ENCODE measurements at regions not wholly inside any gene's neighbourhood (a gene's known extent, or its start where the extent isn't known, plus 50 kb on each side); places are given as distances from the start of the nearest gene placed in this dataset.

GRCh38 chr18:61690418-61691138, 202.2 kb downstream of the RNF152 start:
- Histone ChIP-seq H3K23ac (ENCODE audit: low read length) (no peak overlapping the region), H2AK5ac (ENCODE audit: low read length) (no peak overlapping the region)

DNA sequence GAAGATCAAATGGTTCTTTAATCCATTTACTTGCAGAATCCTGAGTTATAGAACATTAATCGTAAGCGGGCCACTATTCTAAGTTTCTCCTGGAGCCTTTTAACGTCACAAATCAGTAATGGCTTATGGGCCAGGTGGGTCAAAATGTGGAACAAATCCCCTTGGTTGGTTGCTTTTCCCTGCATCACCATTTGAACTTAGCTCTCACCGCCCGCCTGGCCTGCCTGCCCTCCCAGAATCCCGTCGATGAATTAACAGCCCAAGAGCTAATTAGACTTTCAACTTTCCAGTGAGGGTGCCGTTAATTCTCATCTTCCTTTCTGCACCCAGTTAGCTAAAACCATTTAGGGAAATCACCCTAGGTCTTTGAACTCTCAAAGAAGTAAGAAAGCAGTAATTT, 205.5 kb downstream of the RNF152 start:
- Histone ChIP-seq H3K4me1 (ENCODE audit: control insufficient read depth in 1 of 2, insufficient read depth in 2 of 2, low read length in 2 of 2) (no peaks in the 10 kb centered on the region), H3K18ac (ENCODE audit: low read length) (no peak overlapping the region), H3K36me3 (ENCODE audit: control insufficient read depth in 1 of 2, insufficient read depth in 2 of 2, low read length in 2 of 2) (no peaks in the 10 kb centered on the region), H2BK5ac (ENCODE audit: low read depth, low read length, poor library complexity) (no peak overlapping the region), H3K4me3 (ENCODE audit: low read depth, low read length) (no peak overlapping the region), H3K23ac (ENCODE audit: low read length) (no peak overlapping the region), H3K27ac (ENCODE audit: low read depth, low read length) (no peak overlapping the region), H4K91ac (ENCODE audit: low read depth, low read length) (no peak overlapping the region), H2BK120ac (ENCODE audit: insufficient read depth, low read length, poor library complexity) (no peak overlapping the region), H4K8ac (ENCODE audit: low read depth, low read length) (no peak overlapping the region), H4K12ac (ENCODE audit: low read depth, low read length) (no peak overlapping the region), H3K79me1 (ENCODE audit: low read length) (no peaks in the 10 kb centered on the region), H2BK12ac (ENCODE audit: low read length) (no peak overlapping the region), H3K9me3 (ENCODE audit: insufficient read depth, low read depth, low read length) (no peaks in the 10 kb centered on the region), H3K4ac (ENCODE audit: low read depth, low read length) (no peak overlapping the region), H2AK5ac (ENCODE audit: low read length) (no peak overlapping the region), H3K4me2 (ENCODE audit: low read length) (no peak overlapping the region), H3K27me3 (ENCODE audit: insufficient read depth, low read length) (no peaks in the 10 kb centered on the region), H3K79me2 (ENCODE audit: control insufficient read depth, insufficient read depth, low read length, poor library complexity) (no peaks in the 10 kb centered on the region), H3K14ac (ENCODE audit: low read length) (no peak overlapping the region), H2AFZ (ENCODE audit: insufficient read depth, low read length, poor library complexity) (no peak overlapping the region), H3K9ac (ENCODE audit: low read length) (no peak overlapping the region)
- DNase-seq = no peak
- no CpG with 5 or more reads among the region's 8 CpGs for WGBS (ENCODE audit: extremely low coverage, insufficient coverage, insufficient read length)

More at GRCh38 chr18:61690418-61691138, 202.2 kb downstream of the RNF152 start:
- Histone ChIP-seq H3K79me2 (ENCODE audit: control insufficient read depth, insufficient read depth, low read length, poor library complexity) (no peaks in the 10 kb centered on the region), H2AFZ (ENCODE audit: insufficient read depth, low read length, poor library complexity) (no peak overlapping the region), H3K36me3 (ENCODE audit: control insufficient read depth in 1 of 2, insufficient read depth in 2 of 2, low read length in 2 of 2) (no peaks in the 10 kb centered on the region), H3K4me2 (ENCODE audit: low read length) (no peak overlapping the region), H4K91ac (ENCODE audit: low read depth, low read length) (no peak overlapping the region), H2BK120ac (ENCODE audit: insufficient read depth, low read length, poor library complexity) (no peak overlapping the region), H3K14ac (ENCODE audit: low read length) (no peak overlapping the region), H3K9ac (ENCODE audit: low read length) (no peak overlapping the region), H4K8ac (ENCODE audit: low read depth, low read length) (no peak overlapping the region), H2BK12ac (ENCODE audit: low read length) (no peak overlapping the region), H3K79me1 (ENCODE audit: low read length) (no peaks in the 10 kb centered on the region), H2BK5ac (ENCODE audit: low read depth, low read length, poor library complexity) (no peak overlapping the region), H3K4ac (ENCODE audit: low read depth, low read length) (no peak overlapping the region), H3K9me3 (ENCODE audit: insufficient read depth, low read depth, low read length) (no peaks in the 10 kb centered on the region), H3K27ac (ENCODE audit: low read depth, low read length) (no peak overlapping the region), H3K27me3 (ENCODE audit: insufficient read depth, low read length) (no peaks in the 10 kb centered on the region), H3K4me3 (ENCODE audit: low read depth, low read length) (no peak overlapping the region), H3K18ac (ENCODE audit: low read length) (no peak overlapping the region), H3K4me1 (ENCODE audit: control insufficient read depth in 1 of 2, insufficient read depth in 2 of 2, low read length in 2 of 2) (no peaks in the 10 kb centered on the region), H4K12ac (ENCODE audit: low read depth, low read length) (no peak overlapping the region)
- DNase-seq = no peak
- WGBS (ENCODE audit: extremely low coverage, insufficient coverage, insufficient read length) = no CpG with 5 or more reads among the region's 5 CpGs

DNA sequence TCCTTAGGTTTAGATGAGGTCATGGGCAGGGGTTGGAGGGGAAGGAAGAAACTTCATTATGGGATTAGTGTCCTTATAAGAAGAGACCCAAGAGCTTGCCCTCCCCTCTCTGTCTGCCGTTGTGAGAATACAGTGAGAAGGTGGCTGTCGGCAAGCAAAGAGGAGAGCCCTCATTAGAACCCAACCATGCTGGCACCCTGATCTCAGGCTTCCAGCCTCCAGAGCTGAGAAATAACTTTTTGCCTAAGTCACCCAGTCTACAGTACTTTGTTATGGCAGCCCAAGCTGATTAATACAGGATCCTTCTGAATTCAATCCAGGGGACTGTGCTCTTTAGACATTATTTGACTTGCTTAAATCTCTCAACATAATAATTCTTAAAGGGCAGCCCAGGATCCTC, 209.0 kb downstream of the RNF152 start:
- Histone ChIP-seq H2BK12ac (ENCODE audit: low read length) (no peak overlapping the region), H3K4me1 (ENCODE audit: control insufficient read depth in 1 of 2, insufficient read depth in 2 of 2, low read length in 2 of 2) (no peaks in the 10 kb centered on the region), H3K4me2 (ENCODE audit: low read length) (no peak overlapping the region), H3K36me3 (ENCODE audit: control insufficient read depth in 1 of 2, insufficient read depth in 2 of 2, low read length in 2 of 2) (no peaks in the 10 kb centered on the region), H4K8ac (ENCODE audit: low read depth, low read length) (no peak overlapping the region), H2AFZ (ENCODE audit: insufficient read depth, low read length, poor library complexity) (no peak overlapping the region), H3K4me3 (ENCODE audit: low read depth, low read length) (no peak overlapping the region), H3K14ac (ENCODE audit: low read length) (no peak overlapping the region), H3K79me1 (ENCODE audit: low read length) (no peaks in the 10 kb centered on the region), H3K79me2 (ENCODE audit: control insufficient read depth, insufficient read depth, low read length, poor library complexity) (no peaks in the 10 kb centered on the region), H3K23ac (ENCODE audit: low read length) (no peak overlapping the region), H3K4ac (ENCODE audit: low read depth, low read length) (no peak overlapping the region), H2AK5ac (ENCODE audit: low read length) (no peak overlapping the region), H3K27ac (ENCODE audit: low read depth, low read length) (no peak overlapping the region), H3K9ac (ENCODE audit: low read length) (no peak overlapping the region), H2BK5ac (ENCODE audit: low read depth, low read length, poor library complexity) (no peak overlapping the region), H4K91ac (ENCODE audit: low read depth, low read length) (no peak overlapping the region), H3K9me3 (ENCODE audit: insufficient read depth, low read depth, low read length) (peaks cover 3% of the 10 kb centered on the region), H4K12ac (ENCODE audit: low read depth, low read length) (no peak overlapping the region), H3K18ac (ENCODE audit: low read length) (no peak overlapping the region), H2BK120ac (ENCODE audit: insufficient read depth, low read length, poor library complexity) (no peak overlapping the region), H3K27me3 (ENCODE audit: insufficient read depth, low read length) (no peaks in the 10 kb centered on the region)
- no CpG with 5 or more reads among the region's 2 CpGs for WGBS (ENCODE audit: extremely low coverage, insufficient coverage, insufficient read length)
- peak; percentile 74 to 81 for DNase-seq

GRCh38 chr18:61681065-61681464, 211.7 kb downstream of the RNF152 start:
- Histone ChIP-seq H4K91ac (ENCODE audit: low read depth, low read length) (no peak overlapping the region), H2AK5ac (ENCODE audit: low read length) (no peak overlapping the region), H3K4me1 (ENCODE audit: control insufficient read depth in 1 of 2, insufficient read depth in 2 of 2, low read length in 2 of 2) (no peaks in the 10 kb centered on the region), H3K27ac (ENCODE audit: low read depth, low read length) (no peak overlapping the region), H3K27me3 (ENCODE audit: insufficient read depth, low read length) (no peaks in the 10 kb centered on the region), H3K4ac (ENCODE audit: low read depth, low read length) (no peak overlapping the region), H3K9me3 (ENCODE audit: insufficient read depth, low read depth, low read length) (peaks cover 3% of the 10 kb centered on the region), H3K9ac (ENCODE audit: low read length) (no peak overlapping the region), H3K36me3 (ENCODE audit: control insufficient read depth in 1 of 2, insufficient read depth in 2 of 2, low read length in 2 of 2) (no peaks in the 10 kb centered on the region), H2BK12ac (ENCODE audit: low read length) (no peak overlapping the region), H3K23ac (ENCODE audit: low read length) (no peak overlapping the region), H3K14ac (ENCODE audit: low read length) (no peak overlapping the region), H3K4me2 (ENCODE audit: low read length) (no peak overlapping the region), H2AFZ (ENCODE audit: insufficient read depth, low read length, poor library complexity) (no peak overlapping the region), H3K4me3 (ENCODE audit: low read depth, low read length) (no peak overlapping the region), H3K79me2 (ENCODE audit: control insufficient read depth, insufficient read depth, low read length, poor library complexity) (no peaks in the 10 kb centered on the region), H3K18ac (ENCODE audit: low read length) (no peak overlapping the region), H4K12ac (ENCODE audit: low read depth, low read length) (no peak overlapping the region), H2BK5ac (ENCODE audit: low read depth, low read length, poor library complexity) (no peak overlapping the region), H2BK120ac (ENCODE audit: insufficient read depth, low read length, poor library complexity) (no peak overlapping the region), H3K79me1 (ENCODE audit: low read length) (no peaks in the 10 kb centered on the region), H4K8ac (ENCODE audit: low read depth, low read length) (no peak overlapping the region)
- WGBS (ENCODE audit: extremely low coverage, insufficient coverage, insufficient read length) = no CpG with 5 or more reads among the region's 2 CpGs
- DNase-seq = no peak
